PC-3 (cell line): ENCODE measurements at regions not wholly inside any gene's neighbourhood (a gene's known extent, or its start where the extent isn't known, plus 50 kb on each side); places are given as distances from the start of the nearest gene placed in this dataset.

Source experiments
- CTCF ChIP-seq: fragments of 300-600 bp; sonication (generic); conservative IDR thresholded peaks from 2 replicates; pipeline ENCODE4 v1.5.1; 2017; ENCODE audit warnings: antibody characterized with exemption, low read depth, mild to moderate bottlenecking, low read length
- EZH2 ChIP-seq: fragments of 300-600 bp; sonication (generic); IDR thresholded peaks from one replicate; pipeline ENCODE4 v1.6.1; 2017; ENCODE audit warnings: antibody characterized with exemption, mild to moderate bottlenecking, low read length; ENCODE audit not compliant: unreplicated experiment
- EZH2phosphoT487 ChIP-seq: fragments of 300-600 bp; sonication (generic); IDR thresholded peaks from 2 replicates; pipeline ENCODE4 v1.6.1; 2018; ENCODE audit warnings: mild to moderate bottlenecking, antibody characterized with exemption, low read length, borderline replicate concordance

GRCh38 chr3:182567700-182568099 is 225.6 kb upstream of the ATP11B start:
- no peak for TF ChIP-seq CTCF
- TF ChIP-seq EZH2: no peak
- TF ChIP-seq EZH2phosphoT487: no peak
